Right lobe of liver (tissue), 6 donors: ENCODE measurements at regions not wholly inside any gene's neighbourhood (a gene's known extent, or its start where the extent isn't known, plus 50 kb on each side); places are given as distances from the start of the nearest gene placed in this dataset.

ENCODE experiments used
- ATAC-seq, 4 donors: fragments of 200-7000 bp; cut with Tn5 transposase; one replicate each; pipeline ENCODE4 v1.9.1; 2020; ENCODE audit warnings: mild to moderate bottlenecking in 4 of 4, moderate library complexity in 4 of 4
- DNase-seq, 3 donors: peaks; one replicate each; pipeline ENCODE4 v3.0.0-alpha.2; 2020
- H3K27ac ChIP-seq, 3 donors: fragments of 200-600 bp; one replicate each; pipeline ENCODE4 v1.8.0; 2022
- H3K27me3 ChIP-seq, 2 donors: fragments of 200-600 bp; one replicate each; pipeline ENCODE4 v1.8.0; 2022
- H3K36me3 ChIP-seq, 4 donors: fragments of 200-600 bp; sonication (generic) in 1 of 4; one replicate each; pipeline versions ENCODE4 v1.5.1 to v1.8.0; 2017 to 2022; ENCODE audit warnings: control low read depth in 1 of 4
- H3K4me1 ChIP-seq, 4 donors: fragments of 200-600 bp; sonication (generic) in 1 of 4; one replicate each; pipeline versions ENCODE4 v1.5.1 to v1.8.0; 2017 to 2022; ENCODE audit warnings: control low read depth in 1 of 4
- H3K4me3 ChIP-seq, 3 donors: fragments of 200-600 bp; one replicate each; pipeline ENCODE4 v1.8.0; 2022
- H3K9me3 ChIP-seq, 4 donors: fragments of 200-600 bp; sonication (generic) in 1 of 4; one replicate each; pipeline versions ENCODE4 v1.5.1 to v1.8.0; 2017 to 2022; ENCODE audit warnings: control low read depth in 1 of 4
- POLR2A ChIP-seq: fragments of 450-650 bp; IDR thresholded peaks from one replicate; pipeline ENCODE4 v1.6.1; 2017; ENCODE audit warnings: antibody characterized with exemption, mild to moderate bottlenecking
- WGBS: methylation state at CpG from one replicate; pipeline ENCODE4 v1.1.6; 2018; ENCODE audit warnings: low coverage, low lambda C conversion rate; ENCODE audit not compliant: insufficient coverage; ENCODE audit errors: missing lambda C conversion rate; 5-methylcytosine and 5-hydroxymethylcytosine counted together
- intact Hi-C, 2 donors: fragments of 100-400 bp; cut with DNase I; formaldehyde crosslinking; loops; one replicate each; pipeline versions ENCODE4 v1.11.2 to v1.14.1; 2022
- TF ChIP-seq, protein P1 (sequence below), 4 donors: fragments of 200-600 bp in 3 of 4; fragments of 450-650 bp in 1 of 4; IDR thresholded peaks; one replicate each; pipeline versions ENCODE4 v1.5.1 to v1.8.0; 2016 to 2022; ENCODE audit warnings: antibody characterized with exemption in 4 of 4, mild to moderate bottlenecking in 2 of 4
- donor health status: DM: no; HTN: yes; CAD: no.
- donor health status: DM: no; HTN: no; CAD: no.
- donor health status: DM: no; HTN: no; CAD: no.
- donor health status: DM: no; HTN: yes; CAD: no.
- donor health status: DM: no; HTN: yes; CAD: no.

DNA sequence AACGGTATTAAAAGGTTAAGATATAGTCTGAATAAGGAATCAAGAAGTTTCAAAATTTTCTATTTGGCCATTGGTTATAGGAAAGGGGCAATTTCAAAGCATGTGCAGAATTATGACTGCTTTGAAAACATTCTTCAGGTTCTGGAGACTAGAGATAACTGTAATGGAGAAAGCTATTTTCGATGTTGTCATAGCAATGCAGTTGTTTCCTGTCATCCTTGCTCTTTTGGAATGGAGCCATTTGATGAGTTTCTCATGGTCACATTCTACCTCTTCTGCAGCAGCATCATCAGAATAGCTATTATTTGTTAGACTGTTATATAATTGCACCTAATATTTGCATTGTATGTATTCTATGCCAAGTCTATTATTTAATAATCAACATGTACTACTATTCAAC, 368.2 kb upstream of the NR3C2 start:
- DNase-seq: no peak
- no peaks in the 10 kb centered on the region for H3K27me3 ChIP-seq
- no peak overlapping the region for H3K27ac ChIP-seq
- H3K36me3 ChIP-seq: no peaks in the 10 kb centered on the region
- no peak for ATAC-seq
- H3K4me3 ChIP-seq: no peak overlapping the region
- H3K4me1 ChIP-seq: no peaks in the 10 kb centered on the region
- intact Hi-C loops: no loop called here
- H3K9me3 ChIP-seq: no peaks in the 10 kb centered on the region
- TF ChIP-seq, protein P1, sequence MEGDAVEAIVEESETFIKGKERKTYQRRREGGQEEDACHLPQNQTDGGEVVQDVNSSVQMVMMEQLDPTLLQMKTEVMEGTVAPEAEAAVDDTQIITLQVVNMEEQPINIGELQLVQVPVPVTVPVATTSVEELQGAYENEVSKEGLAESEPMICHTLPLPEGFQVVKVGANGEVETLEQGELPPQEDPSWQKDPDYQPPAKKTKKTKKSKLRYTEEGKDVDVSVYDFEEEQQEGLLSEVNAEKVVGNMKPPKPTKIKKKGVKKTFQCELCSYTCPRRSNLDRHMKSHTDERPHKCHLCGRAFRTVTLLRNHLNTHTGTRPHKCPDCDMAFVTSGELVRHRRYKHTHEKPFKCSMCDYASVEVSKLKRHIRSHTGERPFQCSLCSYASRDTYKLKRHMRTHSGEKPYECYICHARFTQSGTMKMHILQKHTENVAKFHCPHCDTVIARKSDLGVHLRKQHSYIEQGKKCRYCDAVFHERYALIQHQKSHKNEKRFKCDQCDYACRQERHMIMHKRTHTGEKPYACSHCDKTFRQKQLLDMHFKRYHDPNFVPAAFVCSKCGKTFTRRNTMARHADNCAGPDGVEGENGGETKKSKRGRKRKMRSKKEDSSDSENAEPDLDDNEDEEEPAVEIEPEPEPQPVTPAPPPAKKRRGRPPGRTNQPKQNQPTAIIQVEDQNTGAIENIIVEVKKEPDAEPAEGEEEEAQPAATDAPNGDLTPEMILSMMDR (IDR thresholded peaks at IDR 0.05): no peak
- TF ChIP-seq POLR2A: no peak
- 60% methylated on average over 2 of the region's 2 CpGs for WGBS

DNA sequence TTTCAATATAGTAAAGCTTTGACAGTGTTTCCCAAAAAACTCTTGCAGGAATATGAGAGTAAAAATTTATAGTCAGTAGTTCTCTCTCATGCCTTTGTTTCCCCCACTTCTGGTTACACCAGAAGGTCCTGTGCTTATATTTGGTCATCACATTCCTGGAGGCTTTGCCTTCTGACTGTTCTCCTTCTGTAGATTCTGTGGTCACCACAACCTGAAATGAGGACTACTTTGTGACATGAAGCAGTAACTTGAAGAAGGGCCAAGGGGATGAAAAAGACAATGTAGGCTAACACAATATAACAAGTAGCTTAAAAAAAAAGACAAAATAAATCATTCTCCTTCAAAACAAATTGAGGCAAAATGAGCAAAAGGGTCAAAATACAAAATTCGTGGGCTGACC, 366.2 kb upstream of the NR3C2 start:
- DNase-seq: no peak
- intact Hi-C loops: no loop called here
- WGBS: 24% methylated on average over 1 of the region's 1 CpG
- Histone ChIP-seq H3K36me3 (no peaks in the 10 kb centered on the region), H3K27ac (no peak overlapping the region), H3K9me3 (no peaks in the 10 kb centered on the region), H3K4me1 (no peaks in the 10 kb centered on the region), H3K27me3 (no peaks in the 10 kb centered on the region), H3K4me3 (no peak overlapping the region)
- no peak for ATAC-seq
- TF ChIP-seq, protein P1 (IDR thresholded peaks at IDR 0.05): no peak
- no peak for TF ChIP-seq POLR2A

DNA sequence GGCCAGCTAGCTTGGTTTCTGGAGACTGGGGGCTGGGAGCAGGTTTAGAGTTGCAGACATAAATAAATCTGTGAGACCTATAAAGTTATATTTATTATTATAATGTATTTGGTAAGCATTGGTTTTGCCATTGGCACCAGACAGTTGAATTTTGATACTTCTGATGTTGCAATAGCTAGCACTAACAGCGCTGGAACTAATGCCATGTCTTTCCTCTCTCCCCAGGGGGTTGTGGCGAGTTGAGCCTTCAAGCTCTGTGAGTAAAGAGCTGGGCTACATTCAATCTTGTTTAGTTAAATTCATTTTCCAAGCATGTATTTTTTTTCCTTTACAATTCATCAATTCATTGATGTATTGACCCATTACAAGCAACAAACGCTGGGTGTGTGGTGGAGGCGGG, 358.7 kb upstream of the NR3C2 start:
- intact Hi-C loops: no loop called here
- H3K9me3 ChIP-seq: no peaks in the 10 kb centered on the region
- TF ChIP-seq POLR2A: no peak
- TF ChIP-seq, protein P1 (IDR thresholded peaks at IDR 0.05): no peak
- ATAC-seq (no peak), DNase-seq (no peak)
- no peak overlapping the region for H3K27ac ChIP-seq
- no peaks in the 10 kb centered on the region for H3K4me1 ChIP-seq
- H3K27me3 ChIP-seq: no peaks in the 10 kb centered on the region
- WGBS: 53% methylated on average over 4 of the region's 4 CpGs
- no peak overlapping the region for H3K4me3 ChIP-seq
- H3K36me3 ChIP-seq: no peaks in the 10 kb centered on the region

DNA sequence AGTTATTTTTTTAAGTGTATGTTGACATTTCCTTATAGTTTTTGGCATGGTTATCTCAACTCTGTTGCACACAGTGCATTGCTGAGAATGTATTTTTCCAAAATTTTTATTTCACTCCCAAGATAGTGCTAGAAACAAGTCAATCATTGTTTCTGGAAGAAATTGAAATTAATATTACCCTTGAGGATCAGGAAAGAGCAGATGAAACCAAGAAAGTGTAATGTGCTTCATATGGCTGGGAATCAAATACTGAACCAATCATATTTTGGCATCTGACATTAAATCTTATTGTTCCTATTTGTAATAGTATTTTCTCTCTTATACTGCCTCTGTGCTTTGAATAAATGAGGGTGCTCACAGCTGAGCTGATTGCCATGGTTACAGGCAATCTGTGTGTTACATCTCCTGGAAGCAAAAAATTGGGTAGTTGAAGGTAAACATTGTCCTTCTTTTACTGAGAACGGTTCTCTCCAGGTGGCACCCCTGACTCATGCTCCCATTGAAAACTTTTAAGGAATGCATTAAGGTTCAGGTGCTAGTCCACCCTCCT, 358.2 kb upstream of the NR3C2 start:
- H3K27ac ChIP-seq: no peak overlapping the region
- H3K4me3 ChIP-seq: no peak overlapping the region
- H3K9me3 ChIP-seq: no peaks in the 10 kb centered on the region
- no peaks in the 10 kb centered on the region for H3K27me3 ChIP-seq
- no peak for DNase-seq
- intact Hi-C loops: no loop called here
- no peak for ATAC-seq
- H3K36me3 ChIP-seq: no peaks in the 10 kb centered on the region
- no CpG with 5 or more reads among the region's 1 CpG for WGBS
- TF ChIP-seq POLR2A: no peak
- TF ChIP-seq, protein P1 (IDR thresholded peaks at IDR 0.05): no peak
- H3K4me1 ChIP-seq: no peaks in the 10 kb centered on the region
